IPS DF 6.9 (cell line): ENCODE measurements at regions not wholly inside any gene's neighbourhood (a gene's known extent, or its start where the extent isn't known, plus 50 kb on each side); places are given as distances from the start of the nearest gene placed in this dataset.

ENCODE experiments used
- DNase-seq: peaks from one replicate; pipeline ENCODE4 v3.0.0-alpha.2; 2013; ENCODE audit warnings: low read depth, low spot score
- H3K27ac ChIP-seq: one replicate; pipeline ENCODE4 v1.5.1; 2013; ENCODE audit warnings: low read length, control low read depth
- H3K27me3 ChIP-seq: 2 replicates; pipeline ENCODE4 v1.6.1; 2013; ENCODE audit warnings: mild to moderate bottlenecking, low read length; ENCODE audit not compliant: control insufficient read depth, insufficient read depth
- H3K36me3 ChIP-seq: 2 replicates; pipeline ENCODE4 v1.6.1; 2013; ENCODE audit warnings: low read length; ENCODE audit not compliant: control insufficient read depth, insufficient read depth
- H3K4me1 ChIP-seq: 2 replicates; pipeline ENCODE4 v1.6.1; 2013; ENCODE audit warnings: low read length; ENCODE audit not compliant: control insufficient read depth, insufficient read depth
- H3K4me3 ChIP-seq: 2 replicates; pipeline ENCODE4 v1.5.1; 2013; ENCODE audit warnings: mild to moderate bottlenecking, low read length
- H3K9me3 ChIP-seq: 2 replicates; pipeline ENCODE4 v1.6.1; 2013; ENCODE audit warnings: low read length, inconsistent platforms; ENCODE audit not compliant: control insufficient read depth, insufficient read depth
- WGBS: extraction: QIAGEN DNeasy Blood & Tissue Kit; methylation state at CpG from one replicate; pipeline ENCODE4 v1.1.7; 2013; ENCODE audit warnings: mixed read lengths, missing lambda C conversion rate; ENCODE audit not compliant: insufficient read length, insufficient coverage; 5-methylcytosine and 5-hydroxymethylcytosine counted together

DNA sequence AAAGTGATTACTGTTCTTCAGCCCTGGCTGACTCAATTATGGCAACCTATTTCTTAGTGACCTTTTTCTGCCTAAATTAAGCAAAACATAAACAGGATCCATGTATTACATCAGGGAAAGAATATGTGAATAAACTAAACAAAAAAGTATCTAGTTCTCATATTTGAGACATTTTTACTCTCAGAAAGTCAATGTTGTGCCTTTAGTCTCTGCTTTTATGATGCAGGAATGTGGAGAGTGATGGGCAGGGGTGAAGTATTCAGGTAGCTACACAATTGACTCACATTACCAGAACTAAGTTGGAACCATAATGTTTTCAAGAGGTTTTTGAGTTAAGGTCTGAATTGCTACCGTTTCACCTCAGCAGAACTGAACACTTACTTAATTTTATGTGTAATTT, 462.7 kb upstream of the CXADR start:
- Histone ChIP-seq H3K27ac (no peak overlapping the region), H3K4me3 (no peak overlapping the region), H3K9me3 (no peaks in the 10 kb centered on the region; the same call in 1 of the 2 replicates), H3K36me3 (no peaks in the 10 kb centered on the region), H3K4me1 (no peaks in the 10 kb centered on the region; the same call in 1 of the 2 replicates), H3K27me3 (no peaks in the 10 kb centered on the region)
- WGBS, result no CpG with 5 or more reads among the region's 1 CpG
- DNase-seq, result no peak

GRCh38 chr21:17050646-17051045, 462.2 kb upstream of the CXADR start:
- H3K9me3 ChIP-seq, result no peaks in the 10 kb centered on the region; the same call in 1 of the 2 replicates
- no peaks in the 10 kb centered on the region for H3K27me3 ChIP-seq
- no peaks in the 10 kb centered on the region for H3K36me3 ChIP-seq
- H3K4me3 ChIP-seq, result no peak overlapping the region
- no peak overlapping the region for H3K27ac ChIP-seq
- H3K4me1 ChIP-seq, result no peaks in the 10 kb centered on the region; the same call in 1 of the 2 replicates
- no CpG with 5 or more reads among the region's 2 CpGs for WGBS
- DNase-seq, result no peak

DNA sequence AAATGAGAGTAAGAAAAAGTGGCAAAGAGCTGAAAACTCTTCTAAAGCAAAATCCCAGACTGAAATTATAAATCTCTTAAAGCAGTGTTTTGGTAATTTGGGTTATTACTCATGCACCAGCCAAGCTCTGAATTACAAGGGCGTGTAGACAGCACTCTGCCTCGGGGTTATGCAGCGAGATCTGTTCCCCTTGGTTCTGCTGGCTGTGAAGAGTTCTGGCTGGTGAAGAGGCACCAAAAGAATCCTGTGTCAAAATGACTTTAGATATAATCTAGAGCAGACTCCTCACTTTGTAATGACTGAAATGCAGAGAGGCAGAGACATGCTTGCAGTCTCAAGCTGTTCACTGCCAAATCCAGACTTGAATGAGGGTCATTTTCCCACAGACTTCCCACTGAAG, 461.8 kb upstream of the CXADR start:
- H3K36me3 ChIP-seq, result no peaks in the 10 kb centered on the region
- no peak for DNase-seq
- no peak overlapping the region for H3K4me3 ChIP-seq
- no peaks in the 10 kb centered on the region; the same call in 1 of the 2 replicates for H3K4me1 ChIP-seq
- WGBS, result no CpG with 5 or more reads among the region's 3 CpGs
- no peaks in the 10 kb centered on the region; the same call in 1 of the 2 replicates for H3K9me3 ChIP-seq
- no peak overlapping the region for H3K27ac ChIP-seq
- no peaks in the 10 kb centered on the region for H3K27me3 ChIP-seq

DNA sequence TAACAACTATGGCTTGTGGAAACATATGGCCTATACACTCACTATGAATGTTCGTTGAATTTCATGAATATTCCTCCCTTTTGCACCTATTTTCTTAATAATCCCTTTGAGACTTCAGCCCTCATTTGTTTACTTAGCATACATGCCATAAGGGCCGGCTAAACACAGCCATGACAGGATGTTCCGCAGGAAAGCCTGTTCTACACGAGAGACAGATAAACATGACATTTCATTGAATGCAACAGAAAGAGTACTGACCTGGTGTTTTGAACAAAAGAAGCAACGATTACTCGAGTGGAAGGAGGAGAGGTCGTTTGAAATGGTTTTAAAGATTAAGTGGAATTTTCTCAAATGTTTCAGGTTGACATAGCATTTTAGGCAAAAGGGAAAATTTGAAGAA, 459.5 kb upstream of the CXADR start:
- Histone ChIP-seq H3K36me3 (no peaks in the 10 kb centered on the region), H3K4me1 (no peaks in the 10 kb centered on the region; the same call in 1 of the 2 replicates), H3K27ac (no peak overlapping the region), H3K4me3 (no peak overlapping the region), H3K27me3 (no peaks in the 10 kb centered on the region), H3K9me3 (no peaks in the 10 kb centered on the region)
- WGBS, result 100% methylated on average over 3 of the region's 7 CpGs
- DNase-seq, result no peak

- H3K27ac ChIP-seq, result no peak overlapping the region
- DNase-seq, result no peak
- H3K9me3 ChIP-seq, result no peaks in the 10 kb centered on the region
- H3K27me3 ChIP-seq, result no peaks in the 10 kb centered on the region
- H3K4me1 ChIP-seq, result no peaks in the 10 kb centered on the region
- WGBS, result no CpG with 5 or more reads among the region's 1 CpG
- H3K36me3 ChIP-seq, result no peaks in the 10 kb centered on the region
- no peak overlapping the region for H3K4me3 ChIP-seq
Measured at GRCh38 chr21:17059936-17060335, 452.9 kb upstream of the CXADR start.

- no peaks in the 10 kb centered on the region for H3K27me3 ChIP-seq
- no peak overlapping the region for H3K4me3 ChIP-seq
- no peaks in the 10 kb centered on the region for H3K4me1 ChIP-seq
- no peak overlapping the region for H3K27ac ChIP-seq
- DNase-seq, result no peak
- H3K9me3 ChIP-seq, result no peaks in the 10 kb centered on the region
- no peaks in the 10 kb centered on the region for H3K36me3 ChIP-seq
Measured at GRCh38 chr21:17066006-17066405, 446.8 kb upstream of the CXADR start.

DNA sequence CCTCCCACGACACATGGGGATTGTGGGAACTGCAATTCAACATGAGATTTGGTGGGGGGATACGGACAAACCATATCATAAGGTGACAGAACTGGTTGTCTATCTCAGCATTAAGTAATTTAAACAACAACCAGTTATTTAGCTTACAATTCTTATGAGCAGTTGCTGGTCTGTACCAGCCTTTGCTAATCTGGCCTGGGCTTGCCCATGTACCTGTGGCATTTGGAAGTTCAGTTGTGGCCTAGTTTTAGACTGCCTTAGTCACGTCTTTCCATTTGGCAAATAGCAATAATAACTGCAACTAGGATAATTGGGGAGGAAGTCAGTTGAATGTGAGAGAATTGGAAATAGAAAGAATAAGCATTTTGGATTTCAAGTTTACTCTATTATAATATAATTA, 441.8 kb upstream of the CXADR start:
- no peaks in the 10 kb centered on the region for H3K4me1 ChIP-seq
- H3K27ac ChIP-seq, result no peak overlapping the region
- no peaks in the 10 kb centered on the region for H3K9me3 ChIP-seq
- no peaks in the 10 kb centered on the region for H3K36me3 ChIP-seq
- no peak for DNase-seq
- no CpG with 5 or more reads among the region's 3 CpGs for WGBS
- H3K27me3 ChIP-seq, result no peaks in the 10 kb centered on the region
- no peak overlapping the region for H3K4me3 ChIP-seq

DNA sequence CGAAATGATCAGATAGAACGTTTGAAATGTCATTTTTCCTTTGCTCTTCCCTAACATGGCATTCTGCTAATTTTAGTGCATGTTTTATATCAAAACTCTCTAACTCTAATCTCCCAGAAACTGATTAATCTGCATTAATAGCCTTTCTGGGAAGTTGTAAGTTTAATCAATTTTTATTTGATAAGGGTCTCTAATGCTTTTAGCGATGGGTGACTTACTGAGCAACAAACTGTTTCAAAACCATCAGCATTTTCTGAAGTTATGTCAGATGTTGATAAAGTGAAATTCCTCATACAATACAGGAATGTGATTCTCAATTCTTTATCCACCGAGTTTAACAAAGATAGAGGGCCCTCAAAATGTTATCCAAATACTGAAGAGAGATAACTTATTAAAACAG, 431.6 kb upstream of the CXADR start:
- H3K4me3 ChIP-seq, result no peak overlapping the region
- no peak for DNase-seq
- no peaks in the 10 kb centered on the region for H3K9me3 ChIP-seq
- WGBS, result no CpG with 5 or more reads among the region's 4 CpGs
- no peak overlapping the region for H3K27ac ChIP-seq
- H3K27me3 ChIP-seq, result no peaks in the 10 kb centered on the region
- no peaks in the 10 kb centered on the region for H3K4me1 ChIP-seq
- no peaks in the 10 kb centered on the region for H3K36me3 ChIP-seq

GRCh38 chr21:17082843-17083483, 429.9 kb upstream of the CXADR start:
- H3K9me3 ChIP-seq, result no peaks in the 10 kb centered on the region
- H3K27me3 ChIP-seq, result no peaks in the 10 kb centered on the region
- no peak for DNase-seq
- no peak overlapping the region for H3K27ac ChIP-seq
- no peaks in the 10 kb centered on the region for H3K36me3 ChIP-seq
- no peaks in the 10 kb centered on the region for H3K4me1 ChIP-seq
- no peak overlapping the region for H3K4me3 ChIP-seq
- WGBS, result no CpG with 5 or more reads among the region's 4 CpGs

- Histone ChIP-seq H3K4me1 (no peaks in the 10 kb centered on the region), H3K27ac (no peak overlapping the region), H3K27me3 (no peaks in the 10 kb centered on the region), H3K9me3 (no peaks in the 10 kb centered on the region), H3K4me3 (no peak overlapping the region), H3K36me3 (no peaks in the 10 kb centered on the region)
- no peak for DNase-seq
- no CpG with 5 or more reads among the region's 1 CpG for WGBS
Measured at GRCh38 chr21:17085707-17086106, 427.1 kb upstream of the CXADR start.

DNA sequence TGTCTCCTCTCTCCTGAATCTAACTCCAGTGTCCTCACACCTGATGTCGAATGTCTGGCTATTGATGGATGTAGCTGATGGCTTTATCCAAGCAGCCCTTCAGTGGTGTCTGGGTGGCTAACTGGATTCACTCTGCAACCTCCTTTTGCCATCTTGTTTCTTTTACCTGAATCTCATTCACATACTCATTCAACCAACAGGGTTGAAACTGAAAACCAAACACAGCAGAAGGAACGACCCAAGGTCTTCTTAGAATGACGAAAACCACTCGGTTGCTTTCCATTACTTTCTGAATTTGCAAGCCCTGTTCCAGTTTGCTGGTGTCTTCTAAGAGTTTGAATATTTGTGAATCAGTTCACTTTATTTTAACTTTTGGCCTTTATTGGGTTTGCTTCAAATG, 424.3 kb upstream of the CXADR start:
- Histone ChIP-seq H3K27me3 (no peaks in the 10 kb centered on the region), H3K36me3 (no peaks in the 10 kb centered on the region), H3K27ac (no peak overlapping the region), H3K4me1 (no peaks in the 10 kb centered on the region), H3K4me3 (no peak overlapping the region), H3K9me3 (no peaks in the 10 kb centered on the region)
- WGBS, result no CpG with 5 or more reads among the region's 4 CpGs
- DNase-seq, result no peak
